HEK293 (cell line): ENCODE measurements at regions not wholly inside any gene's neighbourhood (a gene's known extent, or its start where the extent isn't known, plus 50 kb on each side); places are given as distances from the start of the nearest gene placed in this dataset.

Source experiments
- CTCF ChIA-PET: fragments of 350-600 bp; formaldehyde crosslinking; extraction: SDS; loops from one replicate; lab custom pipeline; 2021; ENCODE audit warnings: antibody characterized with exemption; lab: Yijun Ruan, JAX
- POLR2A ChIA-PET: fragments of 300-600 bp; formaldehyde crosslinking; extraction: SDS; loops from one replicate; lab custom pipeline; 2020; ENCODE audit warnings: antibody characterized with exemption, inconsistent platforms; lab: Yijun Ruan, JAX
- H3K27ac ChIP-seq: fragments of 200-500 bp; sonication (Bioruptor generic); 2 replicates; pipeline ENCODE4 v1.5.1; 2014; ENCODE audit warnings: low read depth, low read length, control low read depth, inconsistent platforms; ENCODE audit errors: extremely low read depth
- H3K36me3 ChIP-seq, 2 experiments: fragments of 200-500 bp in 1 of 2; sonication (Bioruptor generic) in 1 of 2; 1 replicate in 1 of 2; 2 replicates in 1 of 2; pipeline ENCODE4 v1.5.1; 2014 to 2017; ENCODE audit warnings: inconsistent platforms in 2 of 2, low read length in 2 of 2; ENCODE audit not compliant: control insufficient read depth in 2 of 2, insufficient read depth in 1 of 2
- H3K4me1 ChIP-seq: fragments of 200-500 bp; sonication (Bioruptor generic); 2 replicates; pipeline ENCODE4 v1.5.1; 2014; ENCODE audit warnings: mild to moderate bottlenecking, low read length, inconsistent platforms; ENCODE audit not compliant: control insufficient read depth, insufficient read depth
- H3K4me3 ChIP-seq: 2 replicates; pipeline ENCODE4 v1.5.1; 2011; ENCODE audit warnings: low read depth, mild to moderate bottlenecking, control low read depth, low read length, moderate library complexity
- H3K9me3 ChIP-seq: fragments of 200-500 bp; sonication (Bioruptor generic); 2 replicates; pipeline ENCODE4 v1.5.1; 2014; ENCODE audit warnings: low read depth, low read length, inconsistent platforms; ENCODE audit not compliant: control insufficient read depth, insufficient read depth
- KLF10 ChIP-seq: fragments of 450-650 bp; IDR thresholded peaks from 2 replicates; pipeline ENCODE4 v1.5.1; 2018; ENCODE audit warnings: missing biosample characterization, mild to moderate bottlenecking, missing genetic modification characterization
- KLF9 ChIP-seq: fragments of 450-650 bp; formaldehyde crosslinking; IDR thresholded peaks from 2 replicates; pipeline ENCODE4 v1.5.1; 2016; ENCODE audit warnings: missing biosample characterization, missing genetic modification characterization, low read depth
- MZF1 ChIP-seq: fragments of 450-650 bp; formaldehyde crosslinking; IDR thresholded peaks from 2 replicates; pipeline ENCODE4 v1.5.1; 2017; ENCODE audit warnings: missing biosample characterization, missing genetic modification characterization, borderline replicate concordance
- SCRT2 ChIP-seq: fragments of 450-650 bp; formaldehyde crosslinking; IDR thresholded peaks from 2 replicates; pipeline ENCODE4 v1.5.1; 2016; ENCODE audit warnings: missing biosample characterization, missing genetic modification characterization
- WT1 ChIP-seq: fragments of 450-650 bp; formaldehyde crosslinking; IDR thresholded peaks from 2 replicates; pipeline ENCODE4 v1.5.1; 2016; ENCODE audit warnings: missing biosample characterization, missing genetic modification characterization
- ZFHX2 ChIP-seq: fragments of 450-650 bp; formaldehyde crosslinking; conservative IDR thresholded peaks from 2 replicates; pipeline ENCODE4 v1.5.1; 2016; ENCODE audit warnings: missing biosample characterization, missing genetic modification characterization
- ZNF146 ChIP-seq: fragments of 450-650 bp; formaldehyde crosslinking; IDR thresholded peaks from 2 replicates; pipeline ENCODE4 v1.5.1; 2016; ENCODE audit warnings: missing biosample characterization, missing genetic modification characterization
- ZNF175 ChIP-seq: fragments of 450-650 bp; formaldehyde crosslinking; IDR thresholded peaks from 2 replicates; pipeline ENCODE4 v1.5.1; 2016; ENCODE audit warnings: missing biosample characterization, missing genetic modification characterization
- ZNF585B ChIP-seq: fragments of 450-650 bp; formaldehyde crosslinking; IDR thresholded peaks from 2 replicates; pipeline ENCODE4 v1.5.1; 2016; ENCODE audit warnings: missing biosample characterization, missing genetic modification characterization
- ZNF596 ChIP-seq: fragments of 450-650 bp; IDR thresholded peaks from 2 replicates; pipeline ENCODE4 v1.5.0; 2018; ENCODE audit warnings: missing biosample characterization, mild to moderate bottlenecking, missing genetic modification characterization, moderate library complexity
- ZNF654 ChIP-seq: fragments of 450-650 bp; formaldehyde crosslinking; IDR thresholded peaks from 2 replicates; pipeline ENCODE4 v1.5.1; 2016; ENCODE audit warnings: low read depth, missing biosample characterization, missing genetic modification characterization
- ZNF677 ChIP-seq: fragments of 450-650 bp; IDR thresholded peaks from 2 replicates; pipeline ENCODE4 v1.5.0; 2018; ENCODE audit warnings: missing biosample characterization, mild to moderate bottlenecking, missing genetic modification characterization, moderate library complexity
- ZNF776 ChIP-seq: fragments of 450-650 bp; formaldehyde crosslinking; IDR thresholded peaks from 2 replicates; pipeline ENCODE4 v1.5.0; 2017; ENCODE audit warnings: missing biosample characterization, missing genetic modification characterization, borderline replicate concordance
- ZNF791 ChIP-seq: fragments of 450-650 bp; formaldehyde crosslinking; IDR thresholded peaks from 2 replicates; pipeline ENCODE4 v1.5.1; 2016; ENCODE audit warnings: missing biosample characterization, missing genetic modification characterization
- TF ChIP-seq, protein P1 (sequence below): fragments of 450-650 bp; formaldehyde crosslinking; IDR thresholded peaks from 2 replicates; pipeline ENCODE4 v1.5.1; 2016; ENCODE audit warnings: missing biosample characterization, missing genetic modification characterization
- TF ChIP-seq, protein P2 (sequence below): fragments of 450-650 bp; formaldehyde crosslinking; conservative IDR thresholded peaks from 2 replicates; pipeline ENCODE4 v1.5.1; 2016; ENCODE audit warnings: low read depth, missing biosample characterization, missing genetic modification characterization
- TF ChIP-seq, protein P3 (sequence below): fragments of 450-650 bp; formaldehyde crosslinking; IDR thresholded peaks from 2 replicates; pipeline ENCODE4 v1.5.1; 2016; ENCODE audit warnings: missing biosample characterization, missing genetic modification characterization, low read depth

DNA sequence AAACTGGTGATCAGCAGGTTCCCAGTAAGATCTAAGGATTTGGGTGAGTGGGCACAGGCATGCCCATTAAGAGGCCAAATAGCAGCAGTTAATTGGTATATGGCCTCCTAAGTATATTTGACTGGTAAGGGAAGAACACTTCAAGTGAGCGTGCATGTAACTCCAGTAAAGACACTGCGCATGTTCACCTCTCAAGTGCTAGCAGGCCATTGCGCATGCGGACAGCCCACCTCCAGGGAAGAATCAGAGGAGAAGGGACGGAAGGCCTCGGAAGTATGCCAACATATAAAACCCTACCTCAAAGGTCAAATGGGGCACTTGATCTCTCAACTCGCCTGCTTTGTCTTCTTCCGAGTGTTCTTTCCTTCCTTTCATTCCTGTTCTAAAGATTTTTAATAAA lies 118.0 kb downstream of the ARL5B start:
- TF ChIP-seq ZNF776 (tag by site-specific recombination) (no peak), ZNF175 (tag by site-specific recombination) (no peak)
- TF ChIP-seq, protein P1, sequence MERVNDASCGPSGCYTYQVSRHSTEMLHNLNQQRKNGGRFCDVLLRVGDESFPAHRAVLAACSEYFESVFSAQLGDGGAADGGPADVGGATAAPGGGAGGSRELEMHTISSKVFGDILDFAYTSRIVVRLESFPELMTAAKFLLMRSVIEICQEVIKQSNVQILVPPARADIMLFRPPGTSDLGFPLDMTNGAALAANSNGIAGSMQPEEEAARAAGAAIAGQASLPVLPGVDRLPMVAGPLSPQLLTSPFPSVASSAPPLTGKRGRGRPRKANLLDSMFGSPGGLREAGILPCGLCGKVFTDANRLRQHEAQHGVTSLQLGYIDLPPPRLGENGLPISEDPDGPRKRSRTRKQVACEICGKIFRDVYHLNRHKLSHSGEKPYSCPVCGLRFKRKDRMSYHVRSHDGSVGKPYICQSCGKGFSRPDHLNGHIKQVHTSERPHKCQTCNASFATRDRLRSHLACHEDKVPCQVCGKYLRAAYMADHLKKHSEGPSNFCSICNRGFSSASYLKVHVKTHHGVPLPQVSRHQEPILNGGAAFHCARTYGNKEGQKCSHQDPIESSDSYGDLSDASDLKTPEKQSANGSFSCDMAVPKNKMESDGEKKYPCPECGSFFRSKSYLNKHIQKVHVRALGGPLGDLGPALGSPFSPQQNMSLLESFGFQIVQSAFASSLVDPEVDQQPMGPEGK, result no peak
- TF ChIP-seq, protein P2, sequence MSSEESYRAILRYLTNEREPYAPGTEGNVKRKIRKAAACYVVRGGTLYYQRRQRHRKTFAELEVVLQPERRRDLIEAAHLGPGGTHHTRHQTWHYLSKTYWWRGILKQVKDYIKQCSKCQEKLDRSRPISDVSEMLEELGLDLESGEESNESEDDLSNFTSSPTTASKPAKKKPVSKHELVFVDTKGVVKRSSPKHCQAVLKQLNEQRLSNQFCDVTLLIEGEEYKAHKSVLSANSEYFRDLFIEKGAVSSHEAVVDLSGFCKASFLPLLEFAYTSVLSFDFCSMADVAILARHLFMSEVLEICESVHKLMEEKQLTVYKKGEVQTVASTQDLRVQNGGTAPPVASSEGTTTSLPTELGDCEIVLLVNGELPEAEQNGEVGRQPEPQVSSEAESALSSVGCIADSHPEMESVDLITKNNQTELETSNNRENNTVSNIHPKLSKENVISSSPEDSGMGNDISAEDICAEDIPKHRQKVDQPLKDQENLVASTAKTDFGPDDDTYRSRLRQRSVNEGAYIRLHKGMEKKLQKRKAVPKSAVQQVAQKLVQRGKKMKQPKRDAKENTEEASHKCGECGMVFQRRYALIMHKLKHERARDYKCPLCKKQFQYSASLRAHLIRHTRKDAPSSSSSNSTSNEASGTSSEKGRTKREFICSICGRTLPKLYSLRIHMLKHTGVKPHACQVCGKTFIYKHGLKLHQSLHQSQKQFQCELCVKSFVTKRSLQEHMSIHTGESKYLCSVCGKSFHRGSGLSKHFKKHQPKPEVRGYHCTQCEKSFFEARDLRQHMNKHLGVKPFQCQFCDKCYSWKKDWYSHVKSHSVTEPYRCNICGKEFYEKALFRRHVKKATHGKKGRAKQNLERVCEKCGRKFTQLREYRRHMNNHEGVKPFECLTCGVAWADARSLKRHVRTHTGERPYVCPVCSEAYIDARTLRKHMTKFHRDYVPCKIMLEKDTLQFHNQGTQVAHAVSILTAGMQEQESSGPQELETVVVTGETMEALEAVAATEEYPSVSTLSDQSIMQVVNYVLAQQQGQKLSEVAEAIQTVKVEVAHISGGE, result no peak
- TF ChIP-seq, all 188 proteins: peak for 0
- no peaks in the 10 kb centered on the region for H3K9me3 ChIP-seq
- POLR2A ChIA-PET, result no interaction called here
- H3K36me3 ChIP-seq, result no peaks in the 10 kb centered on the region
- H3K27ac ChIP-seq, result no peak overlapping the region
- no peaks in the 10 kb centered on the region for H3K4me1 ChIP-seq
- no peak overlapping the region for H3K4me3 ChIP-seq
- CTCF ChIA-PET, result interaction anchor here (0.7 kb wide), 1 partner anchor 75 kb away, joined by 4 read pairs; no protein-coding TSS in a partner anchor

DNA sequence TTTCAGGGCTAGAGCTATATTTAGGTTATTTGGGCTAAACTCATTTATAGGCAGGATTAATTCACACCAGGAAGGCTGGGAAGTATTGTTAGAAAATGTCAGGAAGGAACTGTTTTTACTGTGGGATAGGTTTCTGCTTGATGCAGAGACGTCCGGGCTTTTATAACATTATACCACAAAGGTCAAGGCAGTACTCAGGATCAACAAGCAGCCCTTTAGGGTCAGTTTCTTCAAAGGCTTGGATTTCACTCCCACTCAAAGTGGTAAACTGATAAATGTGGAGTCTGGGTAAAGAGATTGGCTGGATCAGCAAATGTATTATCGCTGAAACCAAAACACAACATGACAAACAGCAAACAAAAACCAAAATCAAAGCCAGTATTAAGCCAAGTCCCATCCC lies 127.2 kb downstream of the ARL5B start:
- no peak overlapping the region for H3K27ac ChIP-seq
- ChIA-PET POLR2A (no interaction called here), CTCF (no interaction called here)
- H3K4me3 ChIP-seq, result no peak overlapping the region
- no peaks in the 10 kb centered on the region for H3K36me3 ChIP-seq
- H3K9me3 ChIP-seq, result no peaks in the 10 kb centered on the region
- TF ChIP-seq ZNF791 (tag by site-specific recombination), result no peak
- no peaks in the 10 kb centered on the region for H3K4me1 ChIP-seq

DNA sequence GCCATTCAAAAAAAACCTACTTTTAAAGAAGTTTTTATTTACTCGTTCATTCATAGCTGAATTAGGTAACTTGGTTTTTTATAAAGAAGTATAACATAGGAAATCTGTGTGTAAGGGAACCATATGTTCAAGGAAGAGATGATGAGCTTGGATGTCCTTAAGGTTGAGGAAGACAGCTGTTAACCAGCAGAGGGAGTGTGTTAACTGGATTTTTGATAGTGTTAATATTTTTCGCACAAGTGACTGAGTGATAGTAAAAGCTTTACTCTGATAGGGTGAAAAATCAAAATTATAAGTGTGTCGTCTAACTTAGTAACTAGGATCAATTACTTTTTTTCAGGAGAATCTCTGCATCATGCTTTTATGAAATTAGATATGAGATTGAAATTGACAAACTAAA lies 134.7 kb downstream of the ARL5B start:
- Histone ChIP-seq H3K4me1 (no peaks in the 10 kb centered on the region), H3K9me3 (no peaks in the 10 kb centered on the region), H3K36me3 (no peaks in the 10 kb centered on the region), H3K4me3 (no peak overlapping the region), H3K27ac (no peak overlapping the region)
- TF ChIP-seq SCRT2 (tag by site-specific recombination), result no peak
- TF ChIP-seq ZNF654 (tag by site-specific recombination), result peak; percentile 35
- no peak for TF ChIP-seq ZNF146 (tag by site-specific recombination)
- ChIA-PET CTCF (interaction anchor here (0.6 to 0.7 kb wide), 5 partner anchors 28 to 1415 kb away, joined by 3 to 4 read pairs (median 3); no protein-coding TSS in a partner anchor), POLR2A (no interaction called here)

DNA sequence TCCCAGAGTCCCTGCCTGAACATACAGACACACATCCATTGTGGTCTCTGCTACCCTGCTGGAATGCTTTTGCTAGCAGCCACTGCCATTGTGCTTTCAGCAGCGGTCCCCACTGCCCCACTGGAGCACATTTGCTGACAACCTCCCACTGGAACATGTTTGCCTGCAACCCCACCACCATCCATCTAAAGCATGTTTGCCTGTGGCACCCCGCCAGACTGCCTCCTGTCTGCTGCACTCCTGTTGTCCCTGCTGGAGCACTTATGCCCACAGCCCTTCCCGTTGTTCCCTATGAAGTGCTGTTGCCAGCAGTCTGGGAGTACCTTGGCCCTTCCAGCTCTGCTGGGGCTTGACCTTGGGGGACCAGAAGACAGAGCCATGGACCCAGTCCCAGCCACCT lies 136.3 kb downstream of the ARL5B start:
- no peaks in the 10 kb centered on the region for H3K9me3 ChIP-seq
- POLR2A ChIA-PET, result no interaction called here
- TF ChIP-seq ZFHX2 (tag by site-specific recombination) (no peak), WT1 (tag by site-specific recombination) (no peak), ZNF596 (tag by site-specific recombination) (no peak), KLF10 (tag by site-specific recombination) (no peak), ZNF585B (tag by site-specific recombination) (no peak), MZF1 (tag by site-specific recombination) (no peak), ZNF677 (tag by site-specific recombination) (no peak), ZNF146 (tag by site-specific recombination) (no peak), KLF9 (tag by site-specific recombination) (no peak)
- TF ChIP-seq, protein P3, sequence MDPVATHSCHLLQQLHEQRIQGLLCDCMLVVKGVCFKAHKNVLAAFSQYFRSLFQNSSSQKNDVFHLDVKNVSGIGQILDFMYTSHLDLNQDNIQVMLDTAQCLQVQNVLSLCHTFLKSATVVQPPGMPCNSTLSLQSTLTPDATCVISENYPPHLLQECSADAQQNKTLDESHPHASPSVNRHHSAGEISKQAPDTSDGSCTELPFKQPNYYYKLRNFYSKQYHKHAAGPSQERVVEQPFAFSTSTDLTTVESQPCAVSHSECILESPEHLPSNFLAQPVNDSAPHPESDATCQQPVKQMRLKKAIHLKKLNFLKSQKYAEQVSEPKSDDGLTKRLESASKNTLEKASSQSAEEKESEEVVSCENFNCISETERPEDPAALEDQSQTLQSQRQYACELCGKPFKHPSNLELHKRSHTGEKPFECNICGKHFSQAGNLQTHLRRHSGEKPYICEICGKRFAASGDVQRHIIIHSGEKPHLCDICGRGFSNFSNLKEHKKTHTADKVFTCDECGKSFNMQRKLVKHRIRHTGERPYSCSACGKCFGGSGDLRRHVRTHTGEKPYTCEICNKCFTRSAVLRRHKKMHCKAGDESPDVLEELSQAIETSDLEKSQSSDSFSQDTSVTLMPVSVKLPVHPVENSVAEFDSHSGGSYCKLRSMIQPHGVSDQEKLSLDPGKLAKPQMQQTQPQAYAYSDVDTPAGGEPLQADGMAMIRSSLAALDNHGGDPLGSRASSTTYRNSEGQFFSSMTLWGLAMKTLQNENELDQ, result no peak

More for the DNA sequence above, 136.3 kb downstream of the ARL5B start:
- H3K4me3 ChIP-seq, result no peak overlapping the region
- no peaks in the 10 kb centered on the region for H3K4me1 ChIP-seq
- H3K27ac ChIP-seq, result no peak overlapping the region
- CTCF ChIA-PET, result no interaction called here
- no peaks in the 10 kb centered on the region for H3K36me3 ChIP-seq
